SK-N-SH (cell line): ENCODE measurements at regions not wholly inside any gene's neighbourhood (a gene's known extent, or its start where the extent isn't known, plus 50 kb on each side); places are given as distances from the start of the nearest gene placed in this dataset.

Experiments
- CTCF ChIA-PET: fragments of 300-600, 350-600 bp; formaldehyde crosslinking; extraction: SDS; loops from one replicate; lab custom pipeline; 2021; lab: Yijun Ruan, JAX
- POLR2A ChIA-PET: fragments of 350-600 bp; sonication (Branson Sonifier 250); formaldehyde crosslinking; extraction: SDS; loops from one replicate; lab custom pipeline; 2020; ENCODE audit warnings: antibody characterized with exemption, inconsistent platforms; lab: Yijun Ruan, JAX
- DNase-seq: peaks from one replicate; pipeline ENCODE4 v3.0.0; 2012
- H2AFZ ChIP-seq: fragments of 200-600 bp; sonication (generic); 2 replicates; pipeline ENCODE4 v1.8.1; 2016; ENCODE audit warnings: antibody characterized with exemption, mild to moderate bottlenecking, low read depth
- H3F3A ChIP-seq: fragments of 200-600 bp; sonication (generic); replicated peaks from 2 replicates; pipeline ENCODE3; 2016; ENCODE audit warnings: antibody characterized with exemption, mild to moderate bottlenecking; ENCODE audit not compliant: insufficient read depth
- H3K27ac ChIP-seq, 2 experiments: fragments of 200-500 bp in 1 of 2; fragments of 200-600 bp in 1 of 2; sonication (Bioruptor generic) in 1 of 2; sonication (generic), shearing (Covaris generic) in 1 of 2; 2 replicates each; pipeline versions ENCODE4 v1.5.1 to v1.6.1; 2014 to 2016; ENCODE audit warnings: low read depth in 2 of 2, inconsistent platforms in 1 of 2, low read length in 1 of 2, mild to moderate bottlenecking in 1 of 2, mixed read lengths in 1 of 2
- H3K27me3 ChIP-seq: fragments of 200-600 bp; sonication (generic), shearing (Covaris generic); 2 replicates; pipeline ENCODE4 v1.6.1; 2016; ENCODE audit warnings: mixed run types; ENCODE audit not compliant: insufficient read depth
- H3K36me3 ChIP-seq, 2 experiments: fragments of 200-500 bp in 1 of 2; fragments of 200-600 bp in 1 of 2; sonication (Bioruptor generic) in 1 of 2; sonication (generic) in 1 of 2; replicated peaks in 1 of 2; 2 replicates each; pipeline versions ENCODE3 to v1.5.1; 2014 to 2016; ENCODE audit warnings: low read length in 1 of 2, mild to moderate bottlenecking in 1 of 2; ENCODE audit not compliant: insufficient read depth in 2 of 2, control insufficient read depth in 1 of 2
- H3K4me1 ChIP-seq, 2 experiments: fragments of 200-500 bp in 1 of 2; fragments of 200-600 bp in 1 of 2; sonication (Bioruptor generic) in 1 of 2; sonication (generic), shearing (Covaris generic) in 1 of 2; 2 replicates each; pipeline versions ENCODE4 v1.5.1 to v1.6.1; 2014 to 2016; ENCODE audit warnings: low read depth in 1 of 2, low read length in 1 of 2, mixed run types in 1 of 2; ENCODE audit not compliant: insufficient read depth in 2 of 2, control insufficient read depth in 1 of 2
- H3K4me2 ChIP-seq: fragments of 200-600 bp; sonication (generic), shearing (Covaris generic); 2 replicates; pipeline ENCODE4 v1.6.1; 2017; ENCODE audit warnings: mixed run types
- H3K4me3 ChIP-seq, 2 experiments: fragments of 200-500 bp in 1 of 2; fragments of 200-600 bp in 1 of 2; sonication (Bioruptor generic) in 1 of 2; sonication (generic), shearing (Covaris generic) in 1 of 2; 2 replicates each; pipeline versions ENCODE4 v1.5.1 to v1.8.1; 2014 to 2016; ENCODE audit warnings: low read depth in 2 of 2, inconsistent platforms in 1 of 2, low read length in 1 of 2, mild to moderate bottlenecking in 1 of 2, mixed read lengths in 1 of 2, moderate library complexity in 1 of 2
- H3K79me2 ChIP-seq: fragments of 200-600 bp; sonication (generic); 2 replicates; pipeline ENCODE4 v1.8.1; 2017; ENCODE audit warnings: mild to moderate bottlenecking; ENCODE audit not compliant: insufficient read depth
- H3K9ac ChIP-seq: fragments of 200-600 bp; sonication (generic); 2 replicates; pipeline ENCODE4 v1.6.1; 2017; ENCODE audit warnings: mixed run types
- H3K9me2 ChIP-seq: fragments of 200-600 bp; sonication (generic); 2 replicates; pipeline ENCODE4 v1.6.1; 2017; ENCODE audit warnings: mixed run types
- H3K9me3 ChIP-seq: fragments of 200-600 bp; sonication (generic); 2 replicates; pipeline ENCODE4 v1.6.1; 2017; ENCODE audit warnings: mixed run types, mild to moderate bottlenecking, moderate library complexity
- H4K20me1 ChIP-seq: fragments of 200-600 bp; sonication (generic); 2 replicates; pipeline ENCODE4 v1.6.1; 2017; ENCODE audit warnings: mild to moderate bottlenecking, mixed run types; ENCODE audit not compliant: insufficient read depth
- CHD2 ChIP-seq: fragments of 150-350 bp; IDR thresholded peaks from 2 replicates; pipeline ENCODE4 v1.6.1; 2018; ENCODE audit warnings: low read length; ENCODE audit not compliant: partially characterized antibody
- ELF1 ChIP-seq: IDR thresholded peaks from 2 replicates; pipeline ENCODE4 v1.4.0; 2012
- EZH2phosphoT487 ChIP-seq: fragments of 200-600 bp; sonication (generic); IDR thresholded peaks from 2 replicates; pipeline ENCODE4 v1.6.1; 2017; ENCODE audit warnings: low read depth, mixed run types, mild to moderate bottlenecking, antibody characterized with exemption, moderate library complexity, borderline replicate concordance
- GATA2 ChIP-seq: sonication (generic); formaldehyde crosslinking; IDR thresholded peaks from 2 replicates; pipeline ENCODE4 v1.5.0; 2020; ENCODE audit warnings: mild to moderate bottlenecking, missing genetic modification reagents
- JUND ChIP-seq: IDR thresholded peaks from 2 replicates; pipeline ENCODE4 v1.4.0; 2012
- MXI1 ChIP-seq: IDR thresholded peaks from 2 replicates; pipeline ENCODE4 v1.6.1; 2012; ENCODE audit warnings: mild to moderate bottlenecking, low read depth, low read length, improper control_type of control experiment
- NFIC ChIP-seq: IDR thresholded peaks from 2 replicates; pipeline ENCODE4 v1.4.0; 2012; ENCODE audit warnings: borderline replicate concordance
- NRF1 ChIP-seq: IDR thresholded peaks from 2 replicates; pipeline ENCODE4 v1.6.1; 2012; ENCODE audit warnings: low read depth, mild to moderate bottlenecking, low read length
- REST ChIP-seq: IDR thresholded peaks from 2 replicates; pipeline ENCODE4 v1.6.1; 2012; ENCODE audit warnings: mild to moderate bottlenecking, low read depth, low read length, moderate library complexity
- RXRA ChIP-seq: IDR thresholded peaks from 2 replicates; pipeline ENCODE4 v1.4.0; 2012; ENCODE audit warnings: low read depth, mild to moderate bottlenecking, borderline replicate concordance
- TCF12 ChIP-seq: IDR thresholded peaks from 2 replicates; pipeline ENCODE4 v1.4.0; 2012
- YY1 ChIP-seq: IDR thresholded peaks from 2 replicates; pipeline ENCODE4 v1.4.0; 2012; ENCODE audit warnings: low read depth, mild to moderate bottlenecking
- ZBTB33 ChIP-seq: IDR thresholded peaks from 2 replicates; pipeline ENCODE4 v1.4.0; 2012; ENCODE audit warnings: low read depth, borderline replicate concordance
- WGBS: methylation state at CpG from one replicate; pipeline ENCODE4 v1.1.6; 2017; ENCODE audit warnings: low lambda C conversion rate; 5-methylcytosine and 5-hydroxymethylcytosine counted together
- TF ChIP-seq, protein P1 (sequence below): IDR thresholded peaks from 2 replicates; pipeline ENCODE4 v1.4.0; 2012; ENCODE audit warnings: low read depth, borderline replicate concordance
- TF ChIP-seq, protein P2 (sequence below): fragments of 200-600 bp; sonication (generic); IDR thresholded peaks from 2 replicates; pipeline ENCODE4 v1.6.1; 2017; ENCODE audit warnings: antibody characterized with exemption, mild to moderate bottlenecking, moderate library complexity

- Histone ChIP-seq H2AFZ (no peak overlapping the region), H3K4me2 (no peak overlapping the region), H3K4me3 (no peak overlapping the region), H3K4me1 (peaks cover 0 to 4% of the 10 kb centered on the region in 2 experiments; a peak in 1 of 4 replicates), H3K27me3 (no peaks in the 10 kb centered on the region), H3K27ac (no peak overlapping the region), H3K9me2 (no peaks in the 10 kb centered on the region), H4K20me1 (no peaks in the 10 kb centered on the region), H3K9me3 (no peaks in the 10 kb centered on the region), H3K36me3 (no peaks in the 10 kb centered on the region), H3K79me2 (no peaks in the 10 kb centered on the region), H3K9ac (no peak overlapping the region), H3F3A (no peaks in the 10 kb centered on the region)
- no peak for TF ChIP-seq ZBTB33
- TF ChIP-seq CHD2 = no peak
- TF ChIP-seq YY1 = no peak
- TF ChIP-seq EZH2phosphoT487 = no peak
- no peak for TF ChIP-seq GATA2
- TF ChIP-seq, protein P1, sequence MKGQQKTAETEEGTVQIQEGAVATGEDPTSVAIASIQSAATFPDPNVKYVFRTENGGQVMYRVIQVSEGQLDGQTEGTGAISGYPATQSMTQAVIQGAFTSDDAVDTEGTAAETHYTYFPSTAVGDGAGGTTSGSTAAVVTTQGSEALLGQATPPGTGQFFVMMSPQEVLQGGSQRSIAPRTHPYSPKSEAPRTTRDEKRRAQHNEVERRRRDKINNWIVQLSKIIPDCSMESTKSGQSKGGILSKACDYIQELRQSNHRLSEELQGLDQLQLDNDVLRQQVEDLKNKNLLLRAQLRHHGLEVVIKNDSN = no peak
- TF ChIP-seq NRF1 = no peak
- POLR2A ChIA-PET = interaction anchor here (1.3 kb wide), 1 partner anchor 122 kb away, joined by 3 read pairs; the partner anchor contains the start of gene STT3B
- 32% methylated on average over 3 of the region's 3 CpGs for WGBS
- CTCF ChIA-PET = no interaction called here
- no peak for DNase-seq
Observed at GRCh38 chr3:31410411-31410810, 122.3 kb upstream of the STT3B start.

DNA sequence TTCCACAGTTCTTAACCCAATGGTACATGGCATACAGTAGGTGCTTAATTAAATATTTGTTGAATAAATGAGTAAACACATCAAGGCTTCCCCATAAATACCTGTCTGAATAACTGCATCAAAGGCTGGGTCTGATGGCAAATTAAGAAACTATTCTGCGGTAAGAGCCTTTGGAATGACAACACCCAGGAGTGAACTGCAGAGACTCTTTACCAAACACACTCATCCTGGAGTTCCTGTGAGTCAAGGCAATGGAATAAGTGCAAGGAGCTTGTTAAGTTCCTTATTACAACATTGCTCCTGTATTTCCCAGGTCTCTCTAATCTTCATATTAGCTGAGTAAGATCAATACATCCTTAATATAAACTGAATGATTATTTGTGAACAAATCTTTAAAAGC lies 119.9 kb upstream of the STT3B start:
- Histone ChIP-seq H3K36me3 (no peaks in the 10 kb centered on the region), H3K9ac (no peak overlapping the region), H2AFZ (no peak overlapping the region), H3F3A (no peaks in the 10 kb centered on the region), H3K4me3 (no peak overlapping the region), H3K4me1 (peaks cover 0 to 4% of the 10 kb centered on the region in 2 experiments; a peak in 1 of 4 replicates), H3K9me2 (no peaks in the 10 kb centered on the region), H4K20me1 (no peaks in the 10 kb centered on the region), H3K79me2 (no peaks in the 10 kb centered on the region), H3K27ac (no peak overlapping the region), H3K9me3 (no peaks in the 10 kb centered on the region), H3K4me2 (no peak overlapping the region), H3K27me3 (no peaks in the 10 kb centered on the region)
- 64% methylated on average over 1 of the region's 1 CpG for WGBS
- TF ChIP-seq ELF1 = no peak
- TF ChIP-seq, protein P1 = no peak
- TF ChIP-seq RXRA = no peak
- no peak for TF ChIP-seq EZH2phosphoT487
- TF ChIP-seq JUND = no peak
- TF ChIP-seq, protein P2, sequence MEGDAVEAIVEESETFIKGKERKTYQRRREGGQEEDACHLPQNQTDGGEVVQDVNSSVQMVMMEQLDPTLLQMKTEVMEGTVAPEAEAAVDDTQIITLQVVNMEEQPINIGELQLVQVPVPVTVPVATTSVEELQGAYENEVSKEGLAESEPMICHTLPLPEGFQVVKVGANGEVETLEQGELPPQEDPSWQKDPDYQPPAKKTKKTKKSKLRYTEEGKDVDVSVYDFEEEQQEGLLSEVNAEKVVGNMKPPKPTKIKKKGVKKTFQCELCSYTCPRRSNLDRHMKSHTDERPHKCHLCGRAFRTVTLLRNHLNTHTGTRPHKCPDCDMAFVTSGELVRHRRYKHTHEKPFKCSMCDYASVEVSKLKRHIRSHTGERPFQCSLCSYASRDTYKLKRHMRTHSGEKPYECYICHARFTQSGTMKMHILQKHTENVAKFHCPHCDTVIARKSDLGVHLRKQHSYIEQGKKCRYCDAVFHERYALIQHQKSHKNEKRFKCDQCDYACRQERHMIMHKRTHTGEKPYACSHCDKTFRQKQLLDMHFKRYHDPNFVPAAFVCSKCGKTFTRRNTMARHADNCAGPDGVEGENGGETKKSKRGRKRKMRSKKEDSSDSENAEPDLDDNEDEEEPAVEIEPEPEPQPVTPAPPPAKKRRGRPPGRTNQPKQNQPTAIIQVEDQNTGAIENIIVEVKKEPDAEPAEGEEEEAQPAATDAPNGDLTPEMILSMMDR = no peak
- TF ChIP-seq REST = no peak
- TF ChIP-seq TCF12 = no peak
- TF ChIP-seq CHD2 = no peak
- TF ChIP-seq NFIC = no peak
- TF ChIP-seq MXI1 = no peak
- POLR2A ChIA-PET = no interaction called here
- DNase-seq = no peak
- CTCF ChIA-PET = interaction anchor here (1.7 kb wide), 1 partner anchor 119 kb away, joined by 3 read pairs; no protein-coding TSS in a partner anchor
